ENCODE measurements at regions not wholly inside any gene's neighbourhood (a gene's known extent, or its start where the extent isn't known, plus 50 kb on each side); places are given as distances from the start of the nearest gene placed in this dataset.
A peak's percentile ranks its signal among the peaks of the same experiment; 100 is the strongest.
"Not testable (repeated sequence)": the region's sequence is repeated elsewhere in the genome, so short reads cannot be mapped to it uniquely, and the experiment has no call there.

- no peak for DNase-seq (ENCODE audit: low spot score)
Observed at GRCh38 chr17:54191261-54191660, 368.5 kb downstream of the KIF2B start.

DNA sequence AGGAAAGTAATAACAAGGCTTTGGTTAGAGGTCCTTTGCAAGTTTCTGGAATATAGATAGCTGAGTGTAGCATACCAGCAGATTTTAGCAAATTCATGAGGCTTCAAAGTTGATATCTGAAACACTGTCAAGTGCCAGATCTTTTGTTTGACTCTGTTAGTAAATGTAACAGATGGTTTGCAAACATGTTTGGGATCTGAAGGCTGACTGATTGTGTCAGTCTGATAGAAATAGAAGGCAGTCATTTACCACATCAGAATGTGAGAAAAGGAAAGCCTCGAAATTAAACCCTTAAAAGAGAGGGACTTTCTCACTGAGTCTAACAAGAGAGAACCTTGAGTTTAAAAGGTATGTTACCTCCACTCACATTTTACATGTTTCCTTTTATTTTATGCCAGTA lies 371.5 kb downstream of the KIF2B start:
- DNase-seq (ENCODE audit: low spot score) = no peak

DNA sequence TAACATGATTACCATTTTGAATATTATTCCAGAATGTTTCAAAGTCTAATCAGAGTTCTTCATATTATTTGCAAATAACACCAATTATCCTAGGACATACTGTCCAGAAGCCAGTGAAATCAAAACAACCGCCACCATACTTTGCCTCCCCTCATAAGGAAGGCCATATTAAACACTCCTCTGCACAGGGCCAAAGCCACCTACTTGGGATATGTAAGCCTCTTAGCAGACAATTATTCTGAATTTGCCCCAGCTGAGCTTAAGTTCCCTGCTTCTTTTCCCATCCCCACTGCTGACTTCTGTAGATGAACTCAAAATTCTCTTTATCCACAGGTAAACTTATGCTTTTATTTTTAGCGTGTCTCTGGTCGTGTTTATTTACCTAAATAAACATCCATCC lies 374.0 kb downstream of the KIF2B start:
- DNase-seq (ENCODE audit: low spot score) = no peak

DNA sequence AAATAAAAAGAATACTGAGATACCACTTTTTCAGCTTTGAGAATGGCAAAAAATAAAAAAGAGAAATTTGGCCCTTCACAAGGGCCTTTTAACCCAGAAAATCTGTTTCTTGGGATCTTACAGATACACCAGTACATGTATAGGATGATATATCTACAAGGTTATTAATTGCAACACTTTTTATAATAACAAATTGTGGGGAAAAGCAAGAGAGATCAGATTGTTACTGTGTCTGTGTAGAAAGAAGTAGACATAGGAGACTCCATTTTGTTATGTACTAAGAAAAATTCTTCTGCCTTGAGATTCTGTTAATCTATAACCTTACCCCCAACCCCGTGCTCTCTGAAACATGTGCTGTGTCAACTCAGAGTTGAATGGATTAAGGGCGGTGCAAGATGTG lies 378.7 kb downstream of the KIF2B start:
- DNase-seq (ENCODE audit: low spot score) = not testable (repeated sequence)

DNA sequence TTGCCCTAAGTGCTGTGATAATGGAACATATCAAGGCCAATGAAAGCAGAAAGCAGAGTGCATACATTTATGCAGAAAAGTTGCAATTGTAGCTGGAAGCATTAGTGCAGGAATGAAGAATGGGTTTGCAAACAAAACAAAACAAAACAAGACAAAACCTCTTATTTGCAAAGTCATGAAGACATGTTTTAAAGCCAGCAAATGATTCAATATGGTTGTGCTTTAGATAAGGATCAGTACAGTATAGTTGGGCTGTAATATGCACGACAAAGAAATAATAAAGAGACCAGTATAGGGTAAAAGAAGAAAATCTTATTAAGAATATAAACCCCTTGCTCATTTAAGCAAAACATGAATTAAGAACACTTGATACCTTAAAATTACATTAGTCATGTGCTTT lies 398.1 kb downstream of the KIF2B start:
- no peak for DNase-seq (ENCODE audit: low spot score)

GRCh38 chr17:54221499-54221898 lies 398.8 kb downstream of the KIF2B start:
- DNase-seq (ENCODE audit: low spot score) = peak; percentile 16

GRCh38 chr17:54235571-54235970 lies 412.8 kb downstream of the KIF2B start:
- DNase-seq (ENCODE audit: low spot score) = no peak

DNA sequence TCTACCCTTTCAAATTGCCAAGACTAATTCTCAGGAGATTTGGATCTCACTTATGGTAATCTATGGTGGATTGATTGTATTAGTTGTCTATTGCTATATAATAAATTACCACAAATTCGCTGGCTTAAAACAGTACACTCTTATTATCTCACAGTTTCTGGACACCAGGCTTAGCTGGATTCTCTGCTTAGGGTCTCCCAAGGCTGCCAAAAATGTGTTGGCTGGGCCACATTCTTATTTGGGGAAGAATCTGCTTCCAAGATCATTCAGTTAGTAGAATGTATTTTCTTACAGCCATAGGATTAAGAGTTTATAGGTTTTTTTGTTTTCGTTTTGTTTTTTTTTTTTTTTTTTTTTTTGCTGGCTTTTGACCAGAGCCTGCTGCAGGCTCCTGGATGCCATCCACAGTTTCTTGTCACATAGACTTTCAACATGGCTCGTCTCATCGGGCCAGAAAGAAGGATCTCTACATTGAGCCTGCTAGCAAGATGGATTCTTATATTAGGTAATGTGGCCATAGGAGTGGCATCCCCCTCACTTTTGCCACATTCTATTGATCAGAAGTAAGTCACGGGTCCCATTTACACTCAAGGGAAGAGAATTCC lies 415.3 kb downstream of the KIF2B start:
- DNase-seq (ENCODE audit: low spot score) = no peak

- DNase-seq (ENCODE audit: low spot score) = no peak
Observed at GRCh38 chr17:54239291-54239690, 416.6 kb downstream of the KIF2B start.

DNA sequence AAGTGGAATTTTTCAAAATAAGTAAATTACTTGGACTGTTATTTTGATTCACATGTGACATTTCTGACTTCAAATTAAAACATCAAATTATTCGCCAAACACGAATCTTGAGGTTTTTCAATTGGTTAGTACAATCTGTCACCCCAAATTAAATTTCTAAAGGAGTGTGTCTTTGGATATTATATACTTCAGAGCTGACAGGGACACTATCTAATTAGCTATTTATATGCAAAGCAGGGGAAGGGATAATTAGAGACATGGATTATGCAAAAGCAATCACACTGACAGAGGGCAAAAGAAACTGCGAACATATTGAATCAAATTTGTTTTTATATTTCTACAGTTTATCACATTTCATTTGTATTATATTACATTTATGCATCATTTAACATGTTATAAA lies 433.0 kb downstream of the KIF2B start:
- no peak for DNase-seq (ENCODE audit: low spot score)

DNA sequence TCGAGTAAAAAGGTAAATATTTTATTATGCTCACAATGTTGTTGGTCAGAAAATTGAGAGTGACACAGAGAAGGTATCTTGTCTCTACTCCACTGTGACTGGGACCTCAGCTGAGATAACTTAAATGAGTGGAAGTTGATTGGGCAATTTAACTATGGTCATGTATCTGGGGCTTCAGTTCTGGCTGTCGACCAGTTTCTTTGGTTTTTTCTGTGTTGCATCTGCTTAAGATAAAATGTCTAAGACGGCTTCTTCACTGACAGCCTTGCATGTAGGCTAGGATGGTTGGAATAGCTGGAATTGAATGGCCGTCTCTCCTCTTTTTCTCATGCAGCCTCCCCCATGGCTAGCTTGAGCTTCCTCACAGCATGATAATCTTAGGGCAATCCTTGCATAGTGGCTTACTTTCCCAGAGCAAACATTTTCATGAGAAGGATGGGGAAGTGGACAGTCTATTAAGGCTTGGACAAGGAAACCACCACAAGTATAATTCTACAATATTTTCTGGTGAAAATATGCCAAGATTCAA lies 433.7 kb downstream of the KIF2B start:
- DNase-seq (ENCODE audit: low spot score) = no peak

DNA sequence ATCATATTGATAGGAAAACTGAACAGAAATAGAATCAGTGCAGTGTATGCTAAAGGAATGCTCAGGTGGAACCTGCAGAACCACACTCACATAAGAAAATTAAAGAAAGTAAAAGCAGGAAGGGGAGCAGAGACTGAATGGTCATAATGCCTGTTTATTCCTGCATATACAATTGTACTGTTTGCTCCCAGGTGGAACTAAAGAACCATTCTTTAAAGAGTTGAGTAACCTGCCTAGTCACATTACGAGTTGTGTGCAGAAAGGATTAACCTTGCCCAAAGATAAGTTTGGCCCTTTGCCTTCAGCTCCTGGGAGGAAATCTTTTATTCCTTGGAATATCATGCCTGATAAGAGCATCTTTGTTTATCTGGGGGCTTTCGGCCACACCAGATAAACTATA lies 434.7 kb downstream of the KIF2B start:
- no peak for DNase-seq (ENCODE audit: low spot score)

DNA sequence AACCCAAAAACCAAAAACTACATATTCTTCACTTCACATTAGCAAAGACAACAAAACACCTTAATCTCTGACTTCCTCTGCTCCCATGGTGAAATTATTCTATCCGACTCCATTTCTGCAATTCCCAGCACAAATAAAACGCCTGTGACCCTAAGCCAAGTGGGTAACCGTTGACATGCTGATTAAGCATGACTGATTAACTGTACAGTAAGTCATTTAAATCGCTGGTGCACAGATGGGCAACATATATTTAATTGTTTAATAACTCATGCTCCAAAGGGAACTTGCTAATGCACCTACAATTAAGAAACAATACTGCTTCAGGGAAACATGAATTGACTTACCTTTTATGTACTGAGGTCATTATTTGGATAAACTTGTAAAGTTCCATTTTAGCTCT lies 436.7 kb downstream of the KIF2B start:
- no peak for DNase-seq (ENCODE audit: low spot score)

DNA sequence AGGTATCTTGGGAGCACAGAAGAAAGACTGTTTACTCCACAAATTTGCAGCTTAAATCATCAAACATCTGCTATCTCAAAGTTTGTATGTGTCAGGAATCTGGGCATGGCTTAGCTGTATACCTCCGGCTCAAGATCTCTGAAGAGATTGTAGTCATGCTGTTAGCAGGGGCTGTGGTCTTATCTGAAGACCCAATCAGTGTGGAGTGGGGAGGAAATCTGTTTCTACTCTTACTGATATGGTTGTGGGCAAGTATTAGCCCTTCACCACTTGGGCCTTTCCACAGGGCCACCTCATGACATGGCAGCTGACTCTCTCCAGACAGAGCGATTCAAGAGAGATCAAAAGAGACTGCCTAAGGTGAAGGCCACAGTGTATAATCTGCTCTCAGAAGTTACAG lies 438.7 kb downstream of the KIF2B start:
- DNase-seq (ENCODE audit: low spot score) = peak; percentile 51

GRCh38 chr17:54269881-54270280 lies 447.2 kb downstream of the KIF2B start:
- DNase-seq (ENCODE audit: low spot score) = no peak

- DNase-seq (ENCODE audit: low spot score) = no peak
Observed at GRCh38 chr17:54270499-54270898, 447.8 kb downstream of the KIF2B start.

DNA sequence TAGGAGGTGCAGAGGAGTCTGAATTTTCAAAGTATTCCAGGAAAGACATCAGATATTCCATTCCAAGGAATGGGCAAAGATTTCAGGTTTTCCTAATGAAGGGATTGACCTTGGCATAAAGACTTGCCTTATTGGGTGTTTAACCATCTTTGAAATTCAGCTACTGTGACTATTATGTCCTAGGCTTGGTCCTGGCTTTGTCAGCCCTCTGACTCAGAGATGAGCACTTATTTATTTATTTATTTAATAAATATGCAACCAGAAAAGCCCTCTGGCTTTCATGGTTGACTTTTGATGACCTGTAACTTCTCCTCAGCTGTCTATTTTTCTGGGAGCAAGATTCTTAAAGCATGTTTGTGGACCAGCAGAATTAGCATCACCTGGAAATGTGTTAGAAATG lies 455.1 kb downstream of the KIF2B start:
- DNase-seq (ENCODE audit: low spot score) = no peak

DNA sequence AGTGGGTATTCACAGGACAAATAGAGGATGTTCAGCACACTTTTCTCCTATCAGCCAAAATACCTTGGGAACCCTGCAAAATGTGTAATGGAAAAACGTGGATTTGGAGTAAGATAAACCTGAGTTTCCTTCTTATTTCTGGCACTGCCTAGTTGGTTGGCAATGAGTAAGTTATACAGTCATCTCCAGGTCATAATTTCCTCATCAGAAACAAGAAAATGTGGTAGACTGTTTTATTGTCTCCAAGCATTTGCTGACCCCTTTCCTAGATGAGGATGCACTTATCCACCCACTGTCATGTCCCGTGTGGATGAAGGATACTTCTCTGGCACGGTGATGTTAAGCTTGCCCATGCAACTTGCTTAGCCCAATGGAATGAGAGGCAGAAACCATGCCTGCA lies 458.0 kb downstream of the KIF2B start:
- DNase-seq (ENCODE audit: low spot score) = no peak

DNA sequence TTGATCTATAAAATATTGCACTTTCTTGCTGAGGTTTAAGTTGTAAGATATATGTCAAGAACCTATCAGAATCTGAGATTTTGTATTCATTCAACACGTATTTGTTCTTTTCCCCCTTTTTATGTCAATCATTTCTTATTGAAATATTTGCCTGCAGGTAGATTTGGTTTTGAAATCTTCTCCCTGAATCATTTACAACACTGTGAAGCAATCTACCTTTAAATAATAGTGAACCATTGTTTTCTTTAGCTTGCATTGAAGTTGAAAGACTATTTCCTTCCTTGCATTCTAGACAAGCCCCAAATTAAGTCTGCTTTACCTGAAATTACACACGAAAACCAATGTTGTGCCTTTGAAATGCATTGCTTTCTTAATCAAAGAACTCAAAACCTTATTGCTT lies 460.2 kb downstream of the KIF2B start:
- DNase-seq (ENCODE audit: low spot score) = no peak

- no peak for DNase-seq (ENCODE audit: low spot score)
Observed at GRCh38 chr17:54307351-54307750, 484.6 kb downstream of the KIF2B start.

GRCh38 chr17:54324813-54325212 lies 502.1 kb downstream of the KIF2B start:
- no peak for DNase-seq (ENCODE audit: low spot score)

GRCh38 chr17:54339731-54340130 lies 517.0 kb downstream of the KIF2B start:
- no peak for DNase-seq (ENCODE audit: low spot score)

DNA sequence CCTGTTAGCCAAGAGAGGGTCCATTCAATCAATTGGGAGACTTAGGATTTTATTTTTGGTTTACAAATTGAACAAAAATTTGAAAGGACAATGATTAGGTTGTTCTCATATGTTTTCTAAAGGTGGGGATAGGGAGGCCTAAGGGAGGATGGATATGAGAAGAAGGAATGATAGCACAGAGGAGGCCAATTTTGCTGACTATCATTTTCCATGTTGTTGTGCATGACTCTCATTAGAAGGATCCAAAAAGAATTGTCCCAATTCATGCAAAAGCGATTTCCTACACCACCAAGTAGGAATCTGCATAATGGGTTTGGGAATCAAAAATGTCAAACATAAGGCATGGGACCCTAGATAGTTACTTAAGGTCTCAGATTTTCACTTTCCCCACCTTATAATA lies 524.8 kb downstream of the KIF2B start:
- DNase-seq (ENCODE audit: low spot score) = no peak

DNA sequence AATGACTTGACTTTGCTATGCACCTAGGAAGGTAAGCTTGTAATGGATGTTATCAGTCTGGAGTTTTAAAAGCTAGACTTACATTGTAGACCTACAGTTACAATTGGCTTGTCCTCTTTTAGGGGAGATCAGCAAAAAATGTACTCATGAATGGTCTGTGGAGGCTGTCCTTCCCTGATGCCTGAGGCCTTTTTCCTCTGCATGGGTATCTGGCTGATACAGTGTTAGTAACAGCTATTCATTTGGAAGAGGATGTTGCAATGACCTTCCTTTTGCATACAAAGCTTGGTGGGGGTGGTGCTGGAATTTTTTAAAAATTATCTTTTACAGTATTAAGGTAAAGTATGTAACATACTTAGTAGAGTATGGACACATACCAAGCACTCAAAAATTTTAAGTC lies 525.5 kb downstream of the KIF2B start:
- no peak for DNase-seq (ENCODE audit: low spot score)
